Muscle of leg (tissue), 3 donors: ENCODE measurements at regions not wholly inside any gene's neighbourhood (a gene's known extent, or its start where the extent isn't known, plus 50 kb on each side); places are given as distances from the start of the nearest gene placed in this dataset.
"Not testable (repeated sequence)": the region's sequence is repeated elsewhere in the genome, so short reads cannot be mapped to it uniquely, and the experiment has no call there.

ENCODE experiments used
- DNase-seq: peaks from one replicate; pipeline ENCODE4 v3.0.0; 2013
- H3K27ac ChIP-seq: one replicate; pipeline ENCODE4 v1.5.1; 2013; ENCODE audit warnings: mild to moderate bottlenecking, low read length, control low read depth
- H3K27me3 ChIP-seq: one replicate; pipeline ENCODE4 v1.6.1; 2013; ENCODE audit warnings: low read length; ENCODE audit not compliant: control insufficient read depth, insufficient read depth
- H3K36me3 ChIP-seq: one replicate; pipeline ENCODE4 v1.6.1; 2013; ENCODE audit warnings: low read length; ENCODE audit not compliant: control insufficient read depth, insufficient read depth
- H3K4me1 ChIP-seq: one replicate; pipeline ENCODE4 v1.6.1; 2013; ENCODE audit warnings: low read length; ENCODE audit not compliant: control insufficient read depth, insufficient read depth
- H3K4me3 ChIP-seq: one replicate; pipeline ENCODE4 v1.5.1; 2013; ENCODE audit warnings: low read length, control low read depth
- H3K9me3 ChIP-seq: replicated peaks from 2 replicates; pipeline ENCODE4 v1.6.1; 2013; ENCODE audit warnings: low read depth, low read length; ENCODE audit not compliant: control insufficient read depth
- WGBS: methylation state at CpG from one replicate; pipeline ENCODE4 v1.1.5; 2013; ENCODE audit warnings: missing lambda C conversion rate; ENCODE audit not compliant: insufficient coverage; 5-methylcytosine and 5-hydroxymethylcytosine counted together

GRCh38 chr5:34096033-34096432 lies 53.0 kb upstream of the C1QTNF3 start:
- not testable (repeated sequence) for H3K36me3 ChIP-seq, H3K9me3 ChIP-seq, H3K27me3 ChIP-seq, H3K27ac ChIP-seq, DNase-seq, H3K4me3 ChIP-seq, H3K4me1 ChIP-seq
- WGBS: no CpG with 5 or more reads among the region's 2 CpGs

- H3K27me3 ChIP-seq, H3K36me3 ChIP-seq, H3K4me3 ChIP-seq, H3K4me1 ChIP-seq, H3K9me3 ChIP-seq, H3K27ac ChIP-seq, DNase-seq: not testable (repeated sequence)
- no CpG with 5 or more reads among the region's 3 CpGs for WGBS
These were observed 56.9 kb upstream of the C1QTNF3 start for GRCh38 chr5:34099891-34100290.

GRCh38 chr5:34101567-34101966 lies 58.6 kb upstream of the C1QTNF3 start:
- H3K36me3 ChIP-seq, H3K27me3 ChIP-seq, H3K27ac ChIP-seq, DNase-seq, H3K9me3 ChIP-seq, H3K4me1 ChIP-seq, H3K4me3 ChIP-seq: not testable (repeated sequence)

- not testable (repeated sequence) for DNase-seq, H3K27me3 ChIP-seq, H3K4me3 ChIP-seq, H3K9me3 ChIP-seq, H3K4me1 ChIP-seq, H3K27ac ChIP-seq, H3K36me3 ChIP-seq
- no CpG with 5 or more reads among the region's 2 CpGs for WGBS
These were observed 65.9 kb upstream of the C1QTNF3 start for GRCh38 chr5:34108897-34109296.

GRCh38 chr5:34124280-34124679 lies 81.3 kb upstream of the C1QTNF3 start:
- not testable (repeated sequence) for DNase-seq, H3K4me3 ChIP-seq, H3K27me3 ChIP-seq, H3K27ac ChIP-seq, H3K9me3 ChIP-seq, H3K4me1 ChIP-seq, H3K36me3 ChIP-seq
- WGBS: no CpG with 5 or more reads among the region's 3 CpGs

- not testable (repeated sequence) for H3K4me3 ChIP-seq, H3K36me3 ChIP-seq, H3K9me3 ChIP-seq, H3K27me3 ChIP-seq, DNase-seq, H3K4me1 ChIP-seq, H3K27ac ChIP-seq
- no CpG with 5 or more reads among the region's 3 CpGs for WGBS
These were observed 82.3 kb upstream of the C1QTNF3 start for GRCh38 chr5:34125354-34125753.

- H3K27ac ChIP-seq, DNase-seq, H3K4me1 ChIP-seq, H3K4me3 ChIP-seq, H3K36me3 ChIP-seq, H3K27me3 ChIP-seq, H3K9me3 ChIP-seq: not testable (repeated sequence)
- WGBS: no CpG with 5 or more reads among the region's 3 CpGs
These were observed 83.7 kb upstream of the C1QTNF3 start for GRCh38 chr5:34126741-34127140.

- not testable (repeated sequence) for H3K4me1 ChIP-seq, DNase-seq, H3K27me3 ChIP-seq, H3K4me3 ChIP-seq, H3K27ac ChIP-seq, H3K9me3 ChIP-seq, H3K36me3 ChIP-seq
- WGBS: no CpG with 5 or more reads among the region's 3 CpGs
These were observed 84.8 kb upstream of the C1QTNF3 start for GRCh38 chr5:34127818-34128217.

- not testable (repeated sequence) for H3K4me3 ChIP-seq
These were observed 85.9 kb upstream of the C1QTNF3 start for GRCh38 chr5:34128890-34129289.

GRCh38 chr5:34154988-34155387 lies 112.0 kb upstream of the C1QTNF3 start:
- WGBS: no CpG with 5 or more reads among the region's 4 CpGs
- not testable (repeated sequence) for H3K4me1 ChIP-seq, H3K27me3 ChIP-seq, H3K4me3 ChIP-seq, H3K36me3 ChIP-seq, H3K9me3 ChIP-seq, H3K27ac ChIP-seq, DNase-seq

More at GRCh38 chr5:34128890-34129289, 85.9 kb upstream of the C1QTNF3 start:
- not testable (repeated sequence) for DNase-seq, H3K27ac ChIP-seq, H3K27me3 ChIP-seq, H3K9me3 ChIP-seq, H3K4me1 ChIP-seq, H3K36me3 ChIP-seq

- peak; percentile 9 for DNase-seq
- H3K27me3 ChIP-seq, H3K4me3 ChIP-seq, H3K36me3 ChIP-seq, H3K27ac ChIP-seq, H3K9me3 ChIP-seq, H3K4me1 ChIP-seq: not testable (repeated sequence)
- no CpG with 5 or more reads among the region's 4 CpGs for WGBS
These were observed 113.8 kb upstream of the C1QTNF3 start for GRCh38 chr5:34156703-34157414.
